SK-N-SH treated with all-trans-retinoic acid at 6 μM for 48 hours (cell line): ENCODE measurements at regions not wholly inside any gene's neighbourhood (a gene's known extent, or its start where the extent isn't known, plus 50 kb on each side); places are given as distances from the start of the nearest gene placed in this dataset.

Experiments used
- ARNTL ChIP-seq: fragments of 450-650 bp; formaldehyde crosslinking; IDR thresholded peaks from 2 replicates; pipeline ENCODE4 v1.5.0; 2020; ENCODE audit warnings: low read depth, mild to moderate bottlenecking, moderate library complexity, borderline replicate concordance
- CSDC2 ChIP-seq: fragments of 250-450 bp; sonication (Bioruptor Pico); IDR thresholded peaks from 2 replicates; pipeline ENCODE4 v1.5.0; 2020; ENCODE audit warnings: mild to moderate bottlenecking, moderate library complexity
- ISL1 ChIP-seq: fragments of 250-450 bp; sonication (Bioruptor Pico); IDR thresholded peaks from 2 replicates; pipeline ENCODE4 v2.1.2; 2022; ENCODE audit warnings: mild to moderate bottlenecking, moderate library complexity
- OSR1 ChIP-seq: fragments of 250-450 bp; sonication (Bioruptor Pico); IDR thresholded peaks from 2 replicates; pipeline ENCODE4 v1.8.0; 2022; ENCODE audit warnings: moderate library complexity, mild to moderate bottlenecking, inconsistent platforms
- PATZ1 ChIP-seq: fragments of 250-450 bp; sonication (Bioruptor Pico); IDR thresholded peaks from 2 replicates; pipeline ENCODE4 v1.8.0; 2020; ENCODE audit warnings: mild to moderate bottlenecking, moderate library complexity, borderline replicate concordance
- SNAI2 ChIP-seq: fragments of 250-450 bp; sonication (Bioruptor Pico); IDR thresholded peaks from 2 replicates; pipeline ENCODE4 v1.5.0; 2020; ENCODE audit warnings: mild to moderate bottlenecking, moderate library complexity
- TCF4 ChIP-seq: fragments of 250-450 bp; sonication (Bioruptor Pico); IDR thresholded peaks from 2 replicates; pipeline ENCODE4 v1.8.0; 2021; ENCODE audit warnings: mild to moderate bottlenecking, moderate library complexity, borderline replicate concordance
- ZC3H10 ChIP-seq: fragments of 250-450 bp; sonication (Bioruptor Pico); IDR thresholded peaks from 2 replicates; pipeline ENCODE4 v1.5.1; 2021; ENCODE audit warnings: mild to moderate bottlenecking, moderate library complexity
- ZFP30 ChIP-seq: fragments of 450-650 bp; formaldehyde crosslinking; IDR thresholded peaks from 2 replicates; pipeline ENCODE4 v1.5.0; 2022; ENCODE audit warnings: mild to moderate bottlenecking, moderate library complexity
- ZNF565 ChIP-seq: fragments of 450-650 bp; formaldehyde crosslinking; conservative IDR thresholded peaks from 2 replicates; pipeline ENCODE4 v1.5.0; 2020; ENCODE audit warnings: low read depth, mild to moderate bottlenecking, moderate library complexity
- ZNF70 ChIP-seq: fragments of 450-650 bp; formaldehyde crosslinking; IDR thresholded peaks from 2 replicates; pipeline ENCODE4 v1.5.0; 2020; ENCODE audit warnings: mild to moderate bottlenecking, moderate library complexity
- ZNF8 ChIP-seq: fragments of 450-650 bp; formaldehyde crosslinking; IDR thresholded peaks from 2 replicates; pipeline ENCODE4 v1.5.0; 2020; ENCODE audit warnings: mild to moderate bottlenecking, moderate library complexity

- no peak for TF ChIP-seq ZC3H10 (CRISPR knock-in tag)
- TF ChIP-seq ZNF565 (CRISPR knock-in tag) = no peak
- TF ChIP-seq ZFP30 (CRISPR knock-in tag) = no peak
- no peak for TF ChIP-seq CSDC2 (CRISPR knock-in tag)
- no peak for TF ChIP-seq ARNTL (CRISPR knock-in tag)
- no peak for TF ChIP-seq ZNF8
- no peak for TF ChIP-seq TCF4
- no peak for TF ChIP-seq PATZ1 (CRISPR knock-in tag)
- TF ChIP-seq ZNF70 = no peak
- no peak for TF ChIP-seq OSR1 (CRISPR knock-in tag)
- no peak for TF ChIP-seq ISL1 (CRISPR knock-in tag)
- no peak for TF ChIP-seq SNAI2 (CRISPR knock-in tag)
These were observed 108.1 kb upstream of the FBXL7 start for GRCh38 chr5:15391704-15392397.
